OCI-LY7 (cell line): ENCODE measurements at regions not wholly inside any gene's neighbourhood (a gene's known extent, or its start where the extent isn't known, plus 50 kb on each side); places are given as distances from the start of the nearest gene placed in this dataset.

Experiments
- EZH2phosphoT487 ChIP-seq: fragments of 200-600 bp; sonication (generic); IDR thresholded peaks from 2 replicates; pipeline ENCODE4 v1.6.1; 2018; ENCODE audit warnings: low read depth, borderline replicate concordance, mild to moderate bottlenecking, mixed run types, antibody characterized with exemption, low read length, moderate library complexity, mixed read lengths
- TF ChIP-seq, protein P1 (sequence below): fragments of 200-600 bp; sonication (generic); conservative IDR thresholded peaks from 2 replicates; pipeline ENCODE4 v1.5.1; 2014; ENCODE audit warnings: mild to moderate bottlenecking, antibody characterized with exemption, low read length, moderate library complexity, mixed read lengths

GRCh38 chr14:30500222-30500621 lies 58.7 kb upstream of the G2E3 start:
- TF ChIP-seq, protein P1, sequence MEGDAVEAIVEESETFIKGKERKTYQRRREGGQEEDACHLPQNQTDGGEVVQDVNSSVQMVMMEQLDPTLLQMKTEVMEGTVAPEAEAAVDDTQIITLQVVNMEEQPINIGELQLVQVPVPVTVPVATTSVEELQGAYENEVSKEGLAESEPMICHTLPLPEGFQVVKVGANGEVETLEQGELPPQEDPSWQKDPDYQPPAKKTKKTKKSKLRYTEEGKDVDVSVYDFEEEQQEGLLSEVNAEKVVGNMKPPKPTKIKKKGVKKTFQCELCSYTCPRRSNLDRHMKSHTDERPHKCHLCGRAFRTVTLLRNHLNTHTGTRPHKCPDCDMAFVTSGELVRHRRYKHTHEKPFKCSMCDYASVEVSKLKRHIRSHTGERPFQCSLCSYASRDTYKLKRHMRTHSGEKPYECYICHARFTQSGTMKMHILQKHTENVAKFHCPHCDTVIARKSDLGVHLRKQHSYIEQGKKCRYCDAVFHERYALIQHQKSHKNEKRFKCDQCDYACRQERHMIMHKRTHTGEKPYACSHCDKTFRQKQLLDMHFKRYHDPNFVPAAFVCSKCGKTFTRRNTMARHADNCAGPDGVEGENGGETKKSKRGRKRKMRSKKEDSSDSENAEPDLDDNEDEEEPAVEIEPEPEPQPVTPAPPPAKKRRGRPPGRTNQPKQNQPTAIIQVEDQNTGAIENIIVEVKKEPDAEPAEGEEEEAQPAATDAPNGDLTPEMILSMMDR, result no peak
- TF ChIP-seq EZH2phosphoT487, result no peak
